ENCODE measurements at regions not wholly inside any gene's neighbourhood (a gene's known extent, or its start where the extent isn't known, plus 50 kb on each side); places are given as distances from the start of the nearest gene placed in this dataset.
"Not testable (repeated sequence)": the region's sequence is repeated elsewhere in the genome, so short reads cannot be mapped to it uniquely, and the experiment has no call there.

- no peak for DNase-seq (ENCODE audit: low read depth in 3 of 3)
Observed at GRCh38 chr3:71928212-71928611, 143.3 kb upstream of the PROK2 start.

GRCh38 chr3:71927505-71928066 lies 142.6 kb upstream of the PROK2 start:
- no peak for DNase-seq (ENCODE audit: low read depth in 3 of 3)

GRCh38 chr3:71926616-71927015 lies 141.7 kb upstream of the PROK2 start:
- DNase-seq (ENCODE audit: low read depth in 3 of 3) = no peak

GRCh38 chr3:71926262-71926600 lies 141.3 kb upstream of the PROK2 start:
- DNase-seq (ENCODE audit: low read depth in 3 of 3) = peak in 1 of 3 donors; percentile 7

- DNase-seq (ENCODE audit: low read depth in 3 of 3) = not testable (repeated sequence)
Observed at GRCh38 chr3:71925511-71926261, 140.7 kb upstream of the PROK2 start.

GRCh38 chr3:71924721-71925120 lies 139.8 kb upstream of the PROK2 start:
- DNase-seq (ENCODE audit: low read depth in 3 of 3) = no peak

- no peak for DNase-seq (ENCODE audit: low read depth in 3 of 3)
Observed at GRCh38 chr3:71921036-71921435, 136.1 kb upstream of the PROK2 start.

- no peak for DNase-seq (ENCODE audit: low read depth in 3 of 3)
Observed at GRCh38 chr3:71919572-71919971, 134.6 kb upstream of the PROK2 start.

- DNase-seq (ENCODE audit: low read depth in 3 of 3) = no peak
Observed at GRCh38 chr3:71917545-71917944, 132.6 kb upstream of the PROK2 start.

GRCh38 chr3:71916747-71917369 lies 131.9 kb upstream of the PROK2 start:
- no peak for DNase-seq (ENCODE audit: low read depth in 3 of 3)

GRCh38 chr3:71912839-71913495 lies 128.0 kb upstream of the PROK2 start:
- no peak for DNase-seq (ENCODE audit: low read depth in 3 of 3)

GRCh38 chr3:71910108-71910507 lies 125.2 kb upstream of the PROK2 start:
- DNase-seq (ENCODE audit: low read depth in 3 of 3) = no peak

GRCh38 chr3:71907996-71908395 lies 123.0 kb upstream of the PROK2 start:
- DNase-seq (ENCODE audit: low read depth in 3 of 3) = no peak

GRCh38 chr3:71906976-71907375 lies 122.0 kb upstream of the PROK2 start:
- no peak for DNase-seq (ENCODE audit: low read depth in 3 of 3)

- DNase-seq (ENCODE audit: low read depth in 3 of 3) = no peak
Observed at GRCh38 chr3:71905426-71905825, 120.5 kb upstream of the PROK2 start.

GRCh38 chr3:71903936-71904335 lies 119.0 kb upstream of the PROK2 start:
- DNase-seq (ENCODE audit: low read depth in 3 of 3) = no peak

- DNase-seq (ENCODE audit: low read depth in 3 of 3) = no peak
Observed at GRCh38 chr3:71903112-71903495, 118.2 kb upstream of the PROK2 start.

GRCh38 chr3:71902258-71903111 lies 117.5 kb upstream of the PROK2 start:
- DNase-seq (ENCODE audit: low read depth in 3 of 3) = no peak

- DNase-seq (ENCODE audit: low read depth in 3 of 3) = no peak
Observed at GRCh38 chr3:71901645-71902044, 116.7 kb upstream of the PROK2 start.

GRCh38 chr3:71900057-71900456 lies 115.1 kb upstream of the PROK2 start:
- no peak for DNase-seq (ENCODE audit: low read depth in 3 of 3)

- DNase-seq (ENCODE audit: low read depth in 3 of 3) = no peak
Observed at GRCh38 chr3:71896751-71897150, 111.8 kb upstream of the PROK2 start.
